ENCODE measurements at regions not wholly inside any gene's neighbourhood (a gene's known extent, or its start where the extent isn't known, plus 50 kb on each side); places are given as distances from the start of the nearest gene placed in this dataset.

GRCh38 chr7:41504214-41504980 lies 198.5 kb downstream of the INHBA start:
- Histone ChIP-seq H2BK15ac (ENCODE audit: low read length) (no peak overlapping the region), H3K23me2 (ENCODE audit: low read depth, low read length) (no peaks in the 10 kb centered on the region), H3K79me1 (ENCODE audit: low read depth, low read length) (no peaks in the 10 kb centered on the region), H4K20me1 (replicated peaks in 1 of 2; ENCODE audit: control insufficient read depth in 1 of 2, insufficient read depth in 2 of 2, low read length in 2 of 2) (no peaks in the 10 kb centered on the region), H3K36me3 (ENCODE audit: control insufficient read depth in 2 of 4, insufficient read depth in 4 of 4, low read length in 3 of 4) (no peaks in the 10 kb centered on the region), H4K8ac (ENCODE audit: extremely low read depth, insufficient read depth, low read length) (no peak overlapping the region), H3K18ac (ENCODE audit: extremely low read depth, low read length) (no peak overlapping the region), H2BK12ac (ENCODE audit: low read depth, low read length) (no peak overlapping the region), H3K9ac (replicated peaks in 1 of 4; ENCODE audit: extremely low read depth in 1 of 4, low read depth in 3 of 4, low read length in 3 of 4) (no peak overlapping the region), H3K4me3 (ENCODE audit: extremely low read depth in 1 of 4, insufficient read depth in 2 of 4, low read depth in 3 of 4, low read length in 4 of 4) (no peak overlapping the region), H2BK20ac (ENCODE audit: low read length) (no peak overlapping the region), H3K27ac (ENCODE audit: low read depth, low read length) (no peak overlapping the region), H3K56ac (replicated peaks; ENCODE audit: insufficient read length, low read depth, low read length) (no peak overlapping the region), H3K79me2 (ENCODE audit: control insufficient read depth in 1 of 2, insufficient read depth in 2 of 2, low read length in 2 of 2) (no peaks in the 10 kb centered on the region), H3K4me2 (ENCODE audit: insufficient read depth in 1 of 2, low read depth in 2 of 2, low read length in 2 of 2) (no peak overlapping the region), H3K14ac (ENCODE audit: insufficient read length) (no peak overlapping the region), H2AFZ (ENCODE audit: low read length) (no peak overlapping the region), H3K4me1 (replicated peaks in 1 of 4; ENCODE audit: control insufficient read depth in 3 of 4, insufficient read depth in 4 of 4, low read length in 3 of 4) (no peaks in the 10 kb centered on the region; a peak in 2 of 7 replicates), H3K9me3 (ENCODE audit: insufficient read depth in 2 of 2, low read depth in 1 of 2, low read length in 1 of 2) (no peaks in the 10 kb centered on the region), H2BK120ac (replicated peaks; ENCODE audit: low read depth, low read length) (no peak overlapping the region), H4K5ac (ENCODE audit: insufficient read length, low read depth, low read length) (no peak overlapping the region), H3K27me3 (replicated peaks in 1 of 4; ENCODE audit: control insufficient read depth in 3 of 4, extremely low read depth in 1 of 4, insufficient read depth in 3 of 4, low read length in 3 of 4) (no peaks in the 10 kb centered on the region), H4K91ac (replicated peaks; ENCODE audit: insufficient read length, low read length) (no peak overlapping the region), H3K4ac (replicated peaks; ENCODE audit: insufficient read length, low read depth, low read length) (no peak overlapping the region), H2BK5ac (ENCODE audit: low read depth, low read length) (no peak overlapping the region), H3K23ac (ENCODE audit: insufficient read length) (no peak overlapping the region), H2AK5ac (ENCODE audit: low read depth, low read length) (no peak overlapping the region)
- no peak for TF ChIP-seq SIX5 (IDR thresholded peaks at IDR 0.05; ENCODE audit: low read depth, low read length)
- TF ChIP-seq POLR2A (IDR thresholded peaks at IDR 0.05; ENCODE audit: control extremely low read depth in 1 of 2, low read depth in 2 of 2, low read length in 2 of 2): no peak
- TF ChIP-seq EZH2 (IDR thresholded peaks at IDR 0.05; ENCODE audit: low read depth, low read length, severe bottlenecking): no peak
- TF ChIP-seq KDM1A (IDR thresholded peaks at IDR 0.05; ENCODE audit: borderline replicate concordance, low read length): no peak
- TF ChIP-seq POLR2AphosphoS5 (IDR thresholded peaks at IDR 0.05; ENCODE audit: low read depth, low read length): no peak
- no peak for TF ChIP-seq RBBP5 (IDR thresholded peaks at IDR 0.05; ENCODE audit: borderline replicate concordance, low read depth, low read length)
- no peak for TF ChIP-seq KDM4A (IDR thresholded peaks at IDR 0.05; ENCODE audit: low read depth, low read length, severe bottlenecking)
- no peak for TF ChIP-seq GTF2F1 (IDR thresholded peaks at IDR 0.05; ENCODE audit: borderline replicate concordance, low read depth, low read length)
- no peak for TF ChIP-seq SIRT6 (IDR thresholded peaks at IDR 0.05; ENCODE audit: low read length)
- TF ChIP-seq E2F6 (IDR thresholded peaks at IDR 0.05): no peak
- TF ChIP-seq YY1 (IDR thresholded peaks at IDR 0.05; ENCODE audit: low read depth, low read length): no peak
- TF ChIP-seq BCL11A (IDR thresholded peaks at IDR 0.05; ENCODE audit: low read depth in 2 of 2, low read length in 2 of 2): no peak
- CTCF ChIA-PET (ENCODE audit: partially characterized antibody): no interaction called here
- POLR2A ChIA-PET (ENCODE audit: partially characterized antibody): no interaction called here
- no peak for DNase-seq (ENCODE audit: low read depth in 1 of 2, low spot score in 2 of 2)
- no peak for FAIRE-seq
- 92% methylated on average over 10 of the region's 10 CpGs; no CpG with 5 or more reads in 1 of the 2 experiments for WGBS, 2 experiments (ENCODE audit: extremely low coverage in 1 of 2, insufficient coverage in 1 of 2, insufficient read length in 1 of 2, insufficient replicate concordance in 2 of 2, low coverage in 1 of 2, low lambda C conversion rate in 2 of 2, missing lambda C conversion rate in 1 of 2)
